ENCODE measurements at regions not wholly inside any gene's neighbourhood (a gene's known extent, or its start where the extent isn't known, plus 50 kb on each side); places are given as distances from the start of the nearest gene placed in this dataset.

DNA sequence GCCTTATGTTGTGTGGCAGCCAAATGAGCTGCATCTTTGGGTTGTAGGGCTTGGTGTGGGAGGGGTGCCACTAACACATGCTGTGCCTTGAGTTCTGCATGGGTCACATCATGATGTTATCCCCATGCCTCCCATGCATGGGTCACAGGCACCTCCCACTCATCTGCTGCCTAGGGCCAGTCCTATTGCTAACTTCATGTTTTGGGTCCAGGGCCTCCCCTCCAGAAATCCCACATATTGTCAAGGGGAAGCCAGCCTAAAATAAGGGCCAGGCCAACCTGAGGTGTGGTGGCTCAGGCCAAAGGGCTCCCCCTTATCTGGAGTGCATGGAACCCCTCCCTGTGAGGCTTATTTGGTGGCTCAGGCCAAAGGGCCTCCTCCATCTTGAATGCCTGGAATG lies 299.0 kb downstream of the RPS24 start:
- no peak for TF ChIP-seq EZH2 (IDR thresholded peaks at IDR 0.05; ENCODE audit: borderline replicate concordance, low read depth, low read length, poor library complexity, severe bottlenecking)
- TF ChIP-seq, protein P1, sequence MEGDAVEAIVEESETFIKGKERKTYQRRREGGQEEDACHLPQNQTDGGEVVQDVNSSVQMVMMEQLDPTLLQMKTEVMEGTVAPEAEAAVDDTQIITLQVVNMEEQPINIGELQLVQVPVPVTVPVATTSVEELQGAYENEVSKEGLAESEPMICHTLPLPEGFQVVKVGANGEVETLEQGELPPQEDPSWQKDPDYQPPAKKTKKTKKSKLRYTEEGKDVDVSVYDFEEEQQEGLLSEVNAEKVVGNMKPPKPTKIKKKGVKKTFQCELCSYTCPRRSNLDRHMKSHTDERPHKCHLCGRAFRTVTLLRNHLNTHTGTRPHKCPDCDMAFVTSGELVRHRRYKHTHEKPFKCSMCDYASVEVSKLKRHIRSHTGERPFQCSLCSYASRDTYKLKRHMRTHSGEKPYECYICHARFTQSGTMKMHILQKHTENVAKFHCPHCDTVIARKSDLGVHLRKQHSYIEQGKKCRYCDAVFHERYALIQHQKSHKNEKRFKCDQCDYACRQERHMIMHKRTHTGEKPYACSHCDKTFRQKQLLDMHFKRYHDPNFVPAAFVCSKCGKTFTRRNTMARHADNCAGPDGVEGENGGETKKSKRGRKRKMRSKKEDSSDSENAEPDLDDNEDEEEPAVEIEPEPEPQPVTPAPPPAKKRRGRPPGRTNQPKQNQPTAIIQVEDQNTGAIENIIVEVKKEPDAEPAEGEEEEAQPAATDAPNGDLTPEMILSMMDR (conservative IDR thresholded peaks at IDR 0.05; ENCODE audit: low read depth, low read length), result no peak
